ENCODE measurements at regions not wholly inside any gene's neighbourhood (a gene's known extent, or its start where the extent isn't known, plus 50 kb on each side); places are given as distances from the start of the nearest gene placed in this dataset.

DNA sequence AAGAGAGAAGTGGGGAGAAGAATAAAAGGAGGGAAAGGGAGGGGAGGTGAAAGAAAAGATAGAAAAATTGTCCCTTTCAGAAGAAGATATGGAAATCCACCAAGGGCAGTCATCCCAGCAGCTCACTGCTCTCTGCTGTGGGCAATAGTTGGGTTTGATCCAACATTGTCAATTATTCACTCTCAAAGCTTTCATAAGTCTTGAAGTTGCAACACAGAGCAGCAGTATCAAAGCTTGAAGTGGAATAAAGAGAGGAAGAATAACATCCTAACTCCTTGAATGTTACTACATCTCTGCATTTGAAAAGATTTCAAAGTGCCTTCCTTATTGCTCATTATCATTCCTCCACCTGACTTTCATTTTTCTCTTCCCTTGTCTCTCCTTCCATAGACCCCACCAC is 62.3 kb upstream of the HHIP start:
- Histone ChIP-seq H3K79me2 (ENCODE audit: insufficient read depth, low read length) (no peaks in the 10 kb centered on the region), H4K5ac (ENCODE audit: insufficient read length, low read depth, low read length) (no peak overlapping the region), H3T11ph (ENCODE audit: low read length) (no peak overlapping the region), H2AK5ac (ENCODE audit: insufficient read length, low read length) (no peak overlapping the region), H3K9me3 (ENCODE audit: control insufficient read depth, low read depth, low read length) (no peaks in the 10 kb centered on the region), H3K4me2 (ENCODE audit: insufficient read depth, insufficient read length, low read length) (no peak overlapping the region), H3K4me1 (ENCODE audit: insufficient read depth, low read length) (no peaks in the 10 kb centered on the region), H2BK5ac (ENCODE audit: insufficient read length, low read length) (no peak overlapping the region), H2BK15ac (ENCODE audit: low read depth, low read length) (no peak overlapping the region), H2AFZ (ENCODE audit: low read length) (no peak overlapping the region), H3K14ac (ENCODE audit: insufficient read depth, low read length) (no peak overlapping the region), H3K23ac (ENCODE audit: insufficient read length, low read depth, low read length) (no peak overlapping the region), H4K8ac (replicated peaks; ENCODE audit: insufficient read length, low read depth, low read length) (no peak overlapping the region), H3K4ac (ENCODE audit: low read depth, low read length) (no peak overlapping the region), H3K27ac (ENCODE audit: insufficient read length, low read depth, low read length) (no peak overlapping the region), H3K27me3 (ENCODE audit: insufficient read depth, low read length) (no peaks in the 10 kb centered on the region), H2BK120ac (ENCODE audit: low read depth, low read length, poor library complexity, severe bottlenecking) (no peak overlapping the region), H2BK20ac (ENCODE audit: low read depth, low read length, poor library complexity, severe bottlenecking) (no peak overlapping the region), H3K9ac (ENCODE audit: extremely low read depth, insufficient read length, low read length) (no peak overlapping the region), H3K23me2 (ENCODE audit: insufficient read length, low read depth, low read length, poor library complexity, severe bottlenecking) (no peaks in the 10 kb centered on the region), H3K18ac (ENCODE audit: insufficient read length, low read depth, low read length) (no peak overlapping the region), H4K20me1 (ENCODE audit: control insufficient read depth, insufficient read depth, insufficient read length) (no peaks in the 10 kb centered on the region), H4K91ac (ENCODE audit: insufficient read length, low read depth, low read length) (no peak overlapping the region), H3K56ac (ENCODE audit: insufficient read length, low read depth, low read length) (no peak overlapping the region), H2BK12ac (ENCODE audit: insufficient read length, low read depth, low read length) (no peak overlapping the region), H3K79me1 (ENCODE audit: insufficient read depth, low read depth, low read length, poor library complexity, severe bottlenecking) (no peaks in the 10 kb centered on the region)
- Mint-ChIP-seq H3K27me3 (ENCODE audit: low read depth) (no peaks in the 10 kb centered on the region), H3K36me3 (ENCODE audit: insufficient read depth in 1 of 3, low read depth in 3 of 3) (peaks cover 0 to 5% (median 4%) of the 10 kb centered on the region in 3 experiments; a peak in 3 of 7 replicates), H3K4me1 (no peaks in the 10 kb centered on the region), H3K4me3 (no peak overlapping the region), H3K27ac (no peak overlapping the region), H3K9me3 (peaks cover 7 to 8% of the 10 kb centered on the region in 2 experiments; a peak in 4 of 5 replicates)
- TF ChIP-seq, protein P1, sequence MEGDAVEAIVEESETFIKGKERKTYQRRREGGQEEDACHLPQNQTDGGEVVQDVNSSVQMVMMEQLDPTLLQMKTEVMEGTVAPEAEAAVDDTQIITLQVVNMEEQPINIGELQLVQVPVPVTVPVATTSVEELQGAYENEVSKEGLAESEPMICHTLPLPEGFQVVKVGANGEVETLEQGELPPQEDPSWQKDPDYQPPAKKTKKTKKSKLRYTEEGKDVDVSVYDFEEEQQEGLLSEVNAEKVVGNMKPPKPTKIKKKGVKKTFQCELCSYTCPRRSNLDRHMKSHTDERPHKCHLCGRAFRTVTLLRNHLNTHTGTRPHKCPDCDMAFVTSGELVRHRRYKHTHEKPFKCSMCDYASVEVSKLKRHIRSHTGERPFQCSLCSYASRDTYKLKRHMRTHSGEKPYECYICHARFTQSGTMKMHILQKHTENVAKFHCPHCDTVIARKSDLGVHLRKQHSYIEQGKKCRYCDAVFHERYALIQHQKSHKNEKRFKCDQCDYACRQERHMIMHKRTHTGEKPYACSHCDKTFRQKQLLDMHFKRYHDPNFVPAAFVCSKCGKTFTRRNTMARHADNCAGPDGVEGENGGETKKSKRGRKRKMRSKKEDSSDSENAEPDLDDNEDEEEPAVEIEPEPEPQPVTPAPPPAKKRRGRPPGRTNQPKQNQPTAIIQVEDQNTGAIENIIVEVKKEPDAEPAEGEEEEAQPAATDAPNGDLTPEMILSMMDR (conservative IDR thresholded peaks at IDR 0.05), result no peak
- no peak for DNase-seq
